ENCODE measurements at regions not wholly inside any gene's neighbourhood (a gene's known extent, or its start where the extent isn't known, plus 50 kb on each side); places are given as distances from the start of the nearest gene placed in this dataset.

DNA sequence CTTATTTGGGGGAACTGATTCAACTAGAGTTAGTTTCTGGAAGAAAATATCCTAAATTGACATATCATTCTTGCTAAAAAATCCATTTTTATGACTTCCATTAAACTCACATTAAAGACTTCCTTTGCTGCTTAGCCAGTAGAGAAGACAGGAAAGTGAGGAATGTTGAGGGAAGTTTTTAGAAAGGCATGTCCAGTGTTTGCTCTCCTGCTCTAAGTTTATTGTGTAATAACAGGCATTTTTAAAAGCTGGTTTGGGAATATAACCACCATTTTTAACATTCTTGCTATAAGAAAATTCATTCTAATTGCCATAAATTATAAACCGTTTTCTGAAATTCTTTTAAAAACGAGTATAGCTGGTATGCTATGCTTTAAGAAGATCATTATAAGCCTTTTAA, 428.0 kb downstream of the RAP2B start:
- TF ChIP-seq POLR2AphosphoS5 (IDR thresholded peaks at IDR 0.05; ENCODE audit: low read depth, low read length) (no peak), TAF1 (IDR thresholded peaks at IDR 0.05; ENCODE audit: borderline replicate concordance, low read depth, low read length) (no peak)
